ENCODE measurements at regions not wholly inside any gene's neighbourhood (a gene's known extent, or its start where the extent isn't known, plus 50 kb on each side); places are given as distances from the start of the nearest gene placed in this dataset.
"Not testable (repeated sequence)": the region's sequence is repeated elsewhere in the genome, so short reads cannot be mapped to it uniquely, and the experiment has no call there.

DNA sequence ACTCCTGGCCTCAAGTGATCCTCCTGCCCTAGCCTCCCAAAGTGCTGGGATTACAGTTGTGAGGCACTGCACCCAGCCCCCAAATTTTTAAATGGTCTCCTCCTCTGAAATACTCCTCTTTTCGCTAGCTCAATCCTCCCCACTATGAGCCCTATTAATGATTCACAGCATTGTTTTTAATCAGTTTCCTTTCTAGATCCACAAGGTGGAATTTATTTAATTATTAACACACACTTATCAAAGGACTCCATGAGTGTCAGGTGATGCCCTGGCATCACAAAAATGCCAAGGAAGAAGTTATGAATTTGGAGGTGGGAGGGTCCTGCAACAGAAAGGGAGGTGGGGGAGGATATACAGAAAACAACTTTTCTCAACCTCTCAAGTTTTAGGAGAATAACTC is 806.5 kb downstream of the PRELID2 start:
- no peak overlapping the region for H3K27ac ChIP-seq
- TF ChIP-seq ZFX (IDR thresholded peaks at IDR 0.05; ENCODE audit: borderline replicate concordance) = no peak
- TF ChIP-seq, protein P1, sequence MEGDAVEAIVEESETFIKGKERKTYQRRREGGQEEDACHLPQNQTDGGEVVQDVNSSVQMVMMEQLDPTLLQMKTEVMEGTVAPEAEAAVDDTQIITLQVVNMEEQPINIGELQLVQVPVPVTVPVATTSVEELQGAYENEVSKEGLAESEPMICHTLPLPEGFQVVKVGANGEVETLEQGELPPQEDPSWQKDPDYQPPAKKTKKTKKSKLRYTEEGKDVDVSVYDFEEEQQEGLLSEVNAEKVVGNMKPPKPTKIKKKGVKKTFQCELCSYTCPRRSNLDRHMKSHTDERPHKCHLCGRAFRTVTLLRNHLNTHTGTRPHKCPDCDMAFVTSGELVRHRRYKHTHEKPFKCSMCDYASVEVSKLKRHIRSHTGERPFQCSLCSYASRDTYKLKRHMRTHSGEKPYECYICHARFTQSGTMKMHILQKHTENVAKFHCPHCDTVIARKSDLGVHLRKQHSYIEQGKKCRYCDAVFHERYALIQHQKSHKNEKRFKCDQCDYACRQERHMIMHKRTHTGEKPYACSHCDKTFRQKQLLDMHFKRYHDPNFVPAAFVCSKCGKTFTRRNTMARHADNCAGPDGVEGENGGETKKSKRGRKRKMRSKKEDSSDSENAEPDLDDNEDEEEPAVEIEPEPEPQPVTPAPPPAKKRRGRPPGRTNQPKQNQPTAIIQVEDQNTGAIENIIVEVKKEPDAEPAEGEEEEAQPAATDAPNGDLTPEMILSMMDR (IDR thresholded peaks at IDR 0.05) = no peak

DNA sequence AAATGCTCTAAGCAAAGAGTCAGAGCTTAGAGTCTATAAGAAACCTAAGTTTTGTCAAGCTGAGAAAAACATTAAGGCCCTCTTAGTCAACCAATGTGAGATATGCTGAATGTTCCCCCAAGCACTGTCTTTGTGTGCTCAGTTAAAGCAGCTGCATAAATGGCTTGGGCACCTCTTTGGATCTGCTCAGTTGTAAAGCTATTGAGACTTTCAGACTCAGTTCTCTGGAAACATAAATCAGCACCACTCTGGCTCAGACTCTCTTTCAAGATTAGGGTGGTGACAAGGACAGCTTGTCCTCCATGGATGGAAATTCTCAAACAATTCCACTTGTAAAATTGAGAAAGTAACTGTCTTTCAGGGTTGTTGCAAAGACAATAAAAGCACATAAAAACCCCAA is 807.9 kb downstream of the PRELID2 start:
- H3K27ac ChIP-seq = no peak overlapping the region
- TF ChIP-seq, protein P1 (IDR thresholded peaks at IDR 0.05) = no peak
- no peak for TF ChIP-seq ZFX (IDR thresholded peaks at IDR 0.05; ENCODE audit: borderline replicate concordance)

DNA sequence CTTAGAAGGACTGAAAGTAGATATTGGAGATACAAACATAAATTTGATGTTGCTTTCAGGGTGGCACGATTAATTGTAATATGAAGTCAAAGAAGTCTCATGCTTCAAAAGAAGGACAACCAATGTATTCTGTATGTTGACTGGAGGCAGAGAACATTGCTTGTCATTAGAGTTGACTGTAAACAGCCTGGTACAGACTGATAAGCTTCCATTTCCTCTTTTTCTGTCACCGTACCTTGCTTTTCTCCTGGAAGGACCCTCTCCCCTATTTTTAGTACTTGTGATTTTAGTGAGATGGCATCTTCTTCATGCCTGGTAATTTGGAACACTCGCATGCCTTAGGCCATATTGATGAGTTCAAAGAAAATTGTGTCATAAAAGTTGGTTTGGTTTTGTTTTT is 809.4 kb downstream of the PRELID2 start:
- TF ChIP-seq, protein P1 (IDR thresholded peaks at IDR 0.05) = no peak
- no peak for TF ChIP-seq ZFX (IDR thresholded peaks at IDR 0.05; ENCODE audit: borderline replicate concordance)
- no peak overlapping the region for H3K27ac ChIP-seq

DNA sequence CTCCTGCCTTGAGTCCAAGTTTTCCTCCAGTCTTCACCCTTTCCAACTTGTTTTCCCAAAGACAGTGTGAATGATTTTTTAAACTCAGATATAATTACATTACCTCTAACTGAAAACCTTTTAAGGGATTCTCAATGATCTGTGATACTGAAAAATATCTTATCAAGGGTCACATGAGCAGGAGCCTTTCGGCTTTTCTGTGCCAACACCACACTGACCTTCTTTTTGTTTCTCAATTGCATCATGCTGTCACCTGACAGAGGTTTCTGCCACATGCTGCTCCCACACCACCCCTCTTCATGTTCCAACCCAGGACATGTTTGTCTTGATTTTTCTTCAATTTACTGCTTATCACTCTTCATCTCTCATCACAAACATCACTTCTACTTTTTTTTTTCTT is 820.0 kb downstream of the PRELID2 start:
- no peak overlapping the region for H3K27ac ChIP-seq
- TF ChIP-seq, protein P1 (IDR thresholded peaks at IDR 0.05) = no peak

DNA sequence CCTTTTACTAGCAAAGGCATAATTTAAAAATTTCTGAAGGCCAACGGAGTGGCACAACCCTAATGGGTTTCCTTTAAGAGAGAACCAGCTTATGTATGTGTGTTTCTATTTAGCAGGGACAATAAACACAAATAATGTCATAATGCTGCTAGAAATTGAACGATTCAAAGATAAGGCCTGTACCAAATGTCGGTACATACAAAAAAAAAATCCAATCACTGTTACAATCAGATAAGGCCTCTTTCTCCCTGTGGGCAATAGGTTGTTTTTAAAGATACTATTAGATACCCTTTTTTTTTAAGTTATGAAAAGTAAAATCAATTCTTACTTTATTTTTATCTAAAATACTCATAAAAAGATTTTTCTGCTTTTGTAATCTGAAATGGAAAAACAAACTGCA is 821.0 kb downstream of the PRELID2 start:
- no peak overlapping the region for H3K27ac ChIP-seq
- TF ChIP-seq, protein P1 (IDR thresholded peaks at IDR 0.05) = no peak
- no peak for TF ChIP-seq ZFX (IDR thresholded peaks at IDR 0.05; ENCODE audit: borderline replicate concordance)

DNA sequence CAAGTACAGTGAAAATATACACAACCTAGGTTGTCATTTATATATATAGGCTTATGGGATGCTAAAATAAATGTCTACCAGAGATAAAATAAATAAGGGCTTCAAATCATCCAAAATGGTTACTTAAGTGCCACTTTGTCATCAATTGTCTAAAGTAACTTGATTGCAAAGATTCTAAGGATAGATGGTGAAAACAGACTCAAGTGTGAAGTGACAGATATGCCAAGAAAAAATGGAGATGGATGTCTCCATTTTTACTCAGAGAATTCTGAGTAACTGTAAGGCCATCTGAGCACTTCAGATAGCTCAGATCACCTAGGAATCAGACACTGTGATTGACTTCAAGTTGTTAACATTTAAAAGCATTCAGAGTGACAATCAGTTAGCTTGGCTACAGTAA is 824.3 kb downstream of the PRELID2 start:
- no peak overlapping the region for H3K27ac ChIP-seq
- TF ChIP-seq ZFX (IDR thresholded peaks at IDR 0.05; ENCODE audit: borderline replicate concordance) = no peak
- TF ChIP-seq, protein P1 (IDR thresholded peaks at IDR 0.05) = no peak

DNA sequence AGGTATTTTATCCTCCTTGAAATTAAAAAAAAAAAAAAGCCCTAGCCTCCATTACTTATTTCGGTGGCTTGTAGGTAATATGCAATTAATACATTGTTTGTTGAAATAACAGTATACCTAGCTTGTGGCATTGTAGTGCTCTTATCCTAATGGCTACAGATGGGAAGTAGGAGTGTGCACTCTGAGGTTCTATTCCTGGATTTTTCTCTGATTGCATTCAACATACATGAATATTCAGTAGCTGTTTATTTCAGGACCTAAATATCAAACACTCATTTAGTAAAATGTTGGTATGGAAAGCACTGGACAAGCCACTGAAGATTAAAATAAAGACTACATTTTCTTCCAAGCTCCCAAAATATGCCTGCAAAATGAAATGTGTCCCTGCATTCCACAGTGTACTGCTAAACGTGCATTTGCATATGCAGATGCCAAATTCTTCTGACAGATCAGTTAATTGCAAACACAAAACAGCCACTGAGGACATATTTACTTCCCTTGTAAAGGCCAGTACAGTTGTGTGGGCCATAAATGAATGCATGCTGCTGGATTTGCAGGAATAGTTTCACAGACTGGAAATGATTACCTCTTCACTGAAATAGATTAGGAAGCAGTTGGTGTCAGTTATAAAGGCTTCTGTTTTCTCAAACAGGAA is 826.1 kb downstream of the PRELID2 start:
- H3K27ac ChIP-seq = no peak overlapping the region
- TF ChIP-seq, protein P1 (IDR thresholded peaks at IDR 0.05) = no peak
- TF ChIP-seq ZFX (IDR thresholded peaks at IDR 0.05; ENCODE audit: borderline replicate concordance) = no peak

DNA sequence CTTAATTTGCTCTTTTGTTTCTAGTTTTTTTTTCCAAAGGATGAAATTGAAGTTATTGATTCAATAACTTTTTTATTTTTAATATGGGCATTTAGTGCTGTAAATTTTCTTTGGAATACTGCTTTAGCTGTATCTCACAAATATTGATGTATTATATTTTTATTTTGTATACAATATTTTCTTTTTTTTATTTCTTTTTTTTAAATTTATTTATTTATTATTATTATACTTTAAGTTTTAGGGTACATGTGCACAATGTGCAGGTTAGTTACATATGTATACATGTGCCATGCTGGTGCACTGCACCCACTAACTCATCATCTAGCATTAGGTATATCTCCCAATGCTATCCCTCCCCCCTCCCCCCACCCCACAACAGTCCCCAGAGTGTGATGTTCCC is 823.7 kb downstream of the KCTD16 start:
- H3K27ac ChIP-seq = not testable (repeated sequence)

Data from 22Rv1 (cell line).